Spleen (tissue), 11 donors: ENCODE measurements at regions not wholly inside any gene's neighbourhood (a gene's known extent, or its start where the extent isn't known, plus 50 kb on each side); places are given as distances from the start of the nearest gene placed in this dataset.

Source experiments
- DNase-seq: peaks from one replicate; pipeline ENCODE4 v3.0.0-alpha.2; 2020
- H3K27ac ChIP-seq, 8 donors: fragments of 200-600 bp; sonication (generic) in 7 of 8; 1 replicate in 4 of 8; 2 replicates in 4 of 8; pipeline versions ENCODE4 v1.5.0 to v1.8.0; 2016 to 2021; ENCODE audit warnings: inconsistent platforms in 4 of 8, mild to moderate bottlenecking in 4 of 8, moderate library complexity in 1 of 8
- H3K27me3 ChIP-seq, 7 donors: fragments of 200-600 bp; sonication (generic) in 6 of 7; replicated peaks in 1 of 7; 1 replicate in 4 of 7; 2 replicates in 3 of 7; pipeline versions ENCODE4 v1.5.0 to v1.8.0; 2016 to 2021; ENCODE audit warnings: inconsistent platforms in 3 of 7, mild to moderate bottlenecking in 1 of 7
- H3K36me3 ChIP-seq, 6 donors: fragments of 200-600 bp; sonication (generic) in 5 of 6; 1 replicate in 4 of 6; 2 replicates in 2 of 6; pipeline versions ENCODE4 v1.5.0 to v1.8.0; 2016 to 2021; ENCODE audit warnings: inconsistent platforms in 2 of 6
- H3K4me1 ChIP-seq, 6 donors: fragments of 200-600 bp; sonication (generic) in 5 of 6; 1 replicate in 3 of 6; 2 replicates in 3 of 6; pipeline versions ENCODE4 v1.5.0 to v1.8.0; 2016 to 2021; ENCODE audit warnings: inconsistent platforms in 3 of 6
- H3K4me3 ChIP-seq, 8 donors: fragments of 200-600 bp; sonication (generic) in 7 of 8; 1 replicate in 4 of 8; 2 replicates in 4 of 8; pipeline versions ENCODE4 v1.5.0 to v1.8.0; 2016 to 2021; ENCODE audit warnings: inconsistent platforms in 4 of 8, mild to moderate bottlenecking in 4 of 8, moderate library complexity in 2 of 8
- H3K9me3 ChIP-seq, 8 donors: fragments of 200-600 bp; sonication (generic) in 7 of 8; 1 replicate in 4 of 8; 2 replicates in 4 of 8; pipeline versions ENCODE4 v1.5.0 to v1.8.0; 2016 to 2021; ENCODE audit warnings: inconsistent platforms in 4 of 8
- POLR2A ChIP-seq, 3 donors: fragments of 450-650 bp; IDR thresholded peaks; one replicate each; pipeline ENCODE4 v1.5.1; 2017; ENCODE audit warnings: antibody characterized with exemption in 3 of 3, mild to moderate bottlenecking in 1 of 3
- POLR2AphosphoS5 ChIP-seq, 3 donors: sonication (generic); formaldehyde crosslinking; IDR thresholded peaks; one replicate each; pipeline ENCODE4 v1.5.1; 2017; ENCODE audit warnings: antibody characterized with exemption in 3 of 3
- WGBS, 5 donors: extraction: QIAGEN DNeasy Blood & Tissue Kit in 3 of 5; methylation state at CpG; one replicate each; pipeline versions ENCODE4 v1.1.5 to v1.1.7; 2013 to 2018; 5-methylcytosine and 5-hydroxymethylcytosine counted together
- intact Hi-C: fragments of 100-400 bp; cut with DNase I; formaldehyde crosslinking; loops from one replicate; pipeline ENCODE4 v1.15.0; 2023; ENCODE audit warnings: low total_unique reads
- TF ChIP-seq, protein P1 (sequence below), 11 experiments: fragments of 200-600 bp in 7 of 11; fragments of 450-650 bp in 4 of 11; sonication (generic) in 4 of 11; IDR thresholded peaks in 8 of 11; conservative IDR thresholded peaks in 3 of 11; 1 replicate in 7 of 11; 2 replicates in 4 of 11; pipeline versions ENCODE4 v1.4.0 to v1.8.0; 2016 to 2021; ENCODE audit warnings: antibody characterized with exemption in 11 of 11, inconsistent platforms in 4 of 11, mild to moderate bottlenecking in 1 of 11
- donor health status: healthy with polysubstance abuse.
- donor health status: DM: no; HTN: no; CAD: no; lungs with moderate emphysema.
- donor health status: DM: no; HTN: no; CAD: no.
- donor health status: Bipolar disorder and iron deficiency.
- donor health status: healthy.
- donor health status: DM: no; HTN: no; CAD: no.
- donor health status: DM: yes; HTN: yes; CAD: no.

- TF ChIP-seq POLR2AphosphoS5 (IDR thresholded peaks at IDR 0.05) (no peak), POLR2A (IDR thresholded peaks at IDR 0.05) (no peak)
- TF ChIP-seq, protein P1, sequence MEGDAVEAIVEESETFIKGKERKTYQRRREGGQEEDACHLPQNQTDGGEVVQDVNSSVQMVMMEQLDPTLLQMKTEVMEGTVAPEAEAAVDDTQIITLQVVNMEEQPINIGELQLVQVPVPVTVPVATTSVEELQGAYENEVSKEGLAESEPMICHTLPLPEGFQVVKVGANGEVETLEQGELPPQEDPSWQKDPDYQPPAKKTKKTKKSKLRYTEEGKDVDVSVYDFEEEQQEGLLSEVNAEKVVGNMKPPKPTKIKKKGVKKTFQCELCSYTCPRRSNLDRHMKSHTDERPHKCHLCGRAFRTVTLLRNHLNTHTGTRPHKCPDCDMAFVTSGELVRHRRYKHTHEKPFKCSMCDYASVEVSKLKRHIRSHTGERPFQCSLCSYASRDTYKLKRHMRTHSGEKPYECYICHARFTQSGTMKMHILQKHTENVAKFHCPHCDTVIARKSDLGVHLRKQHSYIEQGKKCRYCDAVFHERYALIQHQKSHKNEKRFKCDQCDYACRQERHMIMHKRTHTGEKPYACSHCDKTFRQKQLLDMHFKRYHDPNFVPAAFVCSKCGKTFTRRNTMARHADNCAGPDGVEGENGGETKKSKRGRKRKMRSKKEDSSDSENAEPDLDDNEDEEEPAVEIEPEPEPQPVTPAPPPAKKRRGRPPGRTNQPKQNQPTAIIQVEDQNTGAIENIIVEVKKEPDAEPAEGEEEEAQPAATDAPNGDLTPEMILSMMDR (IDR thresholded peaks at IDR 0.05 in 8 of 11, conservative IDR thresholded peaks at IDR 0.05 in 3 of 11) = no peak
- H3K27ac ChIP-seq = no peak overlapping the region
- H3K27me3 ChIP-seq = no peaks in the 10 kb centered on the region
- peaks cover 0 to 26% (median 2%) of the 10 kb centered on the region in 8 donors for H3K9me3 ChIP-seq
- intact Hi-C loops = no loop called here
- 90 to 100% (median 92%) methylated on average over 1 of the region's 1 CpG for WGBS, 5 donors
- DNase-seq = no peak
- no peaks in the 10 kb centered on the region for H3K4me1 ChIP-seq
- no peaks in the 10 kb centered on the region for H3K36me3 ChIP-seq
- H3K4me3 ChIP-seq = no peak overlapping the region
Measured at GRCh38 chr9:82783045-82783444, 279.9 kb downstream of the RASEF start.

DNA sequence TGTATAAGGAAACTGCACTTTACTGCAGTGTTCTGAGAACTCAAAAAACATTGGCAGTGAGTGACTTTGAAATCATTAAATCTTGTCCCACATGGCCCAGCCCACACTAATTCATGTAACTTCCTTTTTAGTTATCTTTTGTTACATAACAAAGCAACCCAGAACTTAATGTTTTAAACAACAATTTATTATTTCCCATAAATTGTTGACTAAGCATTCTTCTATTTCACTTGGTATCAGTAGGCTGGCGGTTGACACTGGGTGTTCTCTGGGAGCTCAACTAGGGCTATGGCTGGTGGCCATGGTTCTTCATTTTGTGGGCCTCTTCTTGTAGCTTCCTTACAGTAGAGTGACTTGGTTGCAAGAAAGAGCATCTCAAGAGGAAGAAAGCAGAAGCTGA lies 278.4 kb downstream of the RASEF start:
- no peak for TF ChIP-seq POLR2A (IDR thresholded peaks at IDR 0.05)
- TF ChIP-seq POLR2AphosphoS5 (IDR thresholded peaks at IDR 0.05) = no peak
- TF ChIP-seq, protein P1 (IDR thresholded peaks at IDR 0.05 in 8 of 11, conservative IDR thresholded peaks at IDR 0.05 in 3 of 11) = no peak
- Histone ChIP-seq H3K36me3 (no peaks in the 10 kb centered on the region), H3K27ac (no peak overlapping the region), H3K27me3 (no peaks in the 10 kb centered on the region), H3K4me1 (no peaks in the 10 kb centered on the region), H3K9me3 (peaks cover 0 to 25% (median 2%) of the 10 kb centered on the region in 8 donors), H3K4me3 (no peak overlapping the region)
- 79 to 94% (median 85%) methylated on average over 1 of the region's 1 CpG for WGBS, 5 donors
- intact Hi-C loops = no loop called here
- DNase-seq = no peak

- intact Hi-C loops = no loop called here
- H3K4me1 ChIP-seq = no peaks in the 10 kb centered on the region
Measured at GRCh38 chr9:82789155-82789824, 273.7 kb downstream of the RASEF start.

DNA sequence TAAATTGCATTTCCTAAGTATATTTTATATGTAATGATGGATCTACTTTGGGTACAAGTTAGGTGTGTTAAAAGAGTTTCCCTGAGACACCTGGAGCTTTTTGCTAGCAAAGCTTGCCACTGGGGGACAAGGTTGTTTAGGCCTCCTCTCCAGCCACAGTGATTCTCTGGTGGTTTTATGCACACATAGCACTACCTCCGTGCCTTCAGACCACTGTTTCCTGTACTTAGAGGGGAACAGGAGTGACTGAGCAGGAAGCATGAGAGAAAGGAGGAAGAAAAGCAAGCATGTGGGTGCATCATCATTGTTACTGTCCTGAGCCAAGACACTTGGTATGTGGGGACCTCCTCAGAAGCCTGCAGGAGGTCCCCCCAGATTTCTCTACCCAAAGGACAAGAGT lies 272.1 kb downstream of the RASEF start:
- Histone ChIP-seq H3K4me1 (no peaks in the 10 kb centered on the region), H3K4me3 (no peak overlapping the region), H3K27me3 (no peaks in the 10 kb centered on the region), H3K27ac (no peak overlapping the region), H3K9me3 (no peaks in the 10 kb centered on the region), H3K36me3 (no peaks in the 10 kb centered on the region)
- intact Hi-C loops = no loop called here
- WGBS, 5 donors = 4 to 17% (median 5%) methylated on average over 1 of the region's 1 CpG
- TF ChIP-seq POLR2AphosphoS5 (IDR thresholded peaks at IDR 0.05) (no peak), POLR2A (IDR thresholded peaks at IDR 0.05) (no peak)
- TF ChIP-seq, protein P1 (IDR thresholded peaks at IDR 0.05 in 8 of 11, conservative IDR thresholded peaks at IDR 0.05 in 3 of 11) = no peak
- DNase-seq = no peak

More at GRCh38 chr9:82789155-82789824, 273.7 kb downstream of the RASEF start:
- Histone ChIP-seq H3K27me3 (no peaks in the 10 kb centered on the region), H3K27ac (no peak overlapping the region), H3K9me3 (peaks cover 0 to 10% (median 0%) of the 10 kb centered on the region in 8 donors), H3K4me3 (no peak overlapping the region), H3K36me3 (no peaks in the 10 kb centered on the region)
- DNase-seq = no peak
- 74 to 86% (median 84%) methylated on average over 6 of the region's 6 CpGs for WGBS, 5 donors
- TF ChIP-seq POLR2AphosphoS5 (IDR thresholded peaks at IDR 0.05) (no peak), POLR2A (IDR thresholded peaks at IDR 0.05) (no peak)
- TF ChIP-seq, protein P1 (IDR thresholded peaks at IDR 0.05 in 8 of 11, conservative IDR thresholded peaks at IDR 0.05 in 3 of 11) = no peak
